Esophagus mucosa (tissue), 1 donor: ENCODE measurements at regions not wholly inside any gene's neighbourhood (a gene's known extent, or its start where the extent isn't known, plus 50 kb on each side); places are given as distances from the start of the nearest gene placed in this dataset.
"Not testable (repeated sequence)": the region's sequence is repeated elsewhere in the genome, so short reads cannot be mapped to it uniquely, and the experiment has no call there.

Experiments
- ATAC-seq: fragments of 200-7000 bp; cut with Tn5 transposase; one replicate; pipeline ENCODE4 v1.9.1; 2020
- donor health status: DM: yes; HTN: yes; CAD: no.

DNA sequence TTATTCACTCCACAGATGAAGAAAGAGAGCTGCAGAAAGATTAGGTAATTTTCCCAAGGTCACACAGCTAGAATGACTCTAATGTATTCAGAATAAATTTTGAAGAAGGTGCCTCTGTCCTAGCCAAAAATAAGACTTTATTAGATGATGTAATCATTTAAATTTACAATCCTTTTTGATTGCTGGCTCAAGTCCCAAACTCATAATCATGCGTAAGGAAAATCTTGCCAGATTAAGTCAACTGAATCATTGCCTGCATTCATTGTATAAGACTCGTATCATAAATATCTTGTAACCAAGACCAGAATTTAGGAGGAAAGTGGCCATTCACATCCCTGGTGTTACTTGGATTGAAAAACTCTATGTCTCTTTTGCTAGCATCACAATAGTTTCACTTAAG is 53.1 kb upstream of the STK39 start:
- no peak for ATAC-seq

DNA sequence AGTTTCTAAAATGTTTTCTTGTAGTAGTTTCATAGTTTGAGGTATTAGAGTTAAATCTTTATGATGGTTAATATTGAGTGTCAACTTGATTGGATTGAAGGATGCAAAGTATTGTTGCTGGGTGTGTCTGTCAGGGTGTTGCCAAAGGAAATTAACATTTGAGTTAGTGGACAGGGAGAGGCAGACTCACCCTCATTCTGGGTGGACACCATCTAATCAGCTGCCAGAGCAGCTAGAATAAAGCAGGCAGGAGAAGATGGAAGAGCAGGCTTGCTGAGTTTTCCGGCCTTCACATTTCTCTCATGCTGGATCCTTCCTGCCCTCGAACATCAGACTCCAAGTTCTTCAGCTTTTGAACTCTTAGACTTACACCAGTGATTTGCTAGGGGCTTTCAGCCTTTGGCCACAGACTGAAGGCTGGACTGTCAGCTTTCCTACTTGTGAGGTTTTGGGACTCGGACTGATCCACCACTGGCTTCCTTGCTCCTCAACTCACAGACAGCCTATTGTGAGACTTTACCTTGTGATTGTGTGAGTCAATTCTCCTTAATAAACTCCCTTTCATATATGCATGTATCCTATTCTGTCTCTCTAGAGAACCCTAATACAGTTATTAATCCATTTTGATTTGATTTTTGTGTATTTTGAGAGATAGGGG is 56.8 kb upstream of the STK39 start:
- ATAC-seq, result no peak

DNA sequence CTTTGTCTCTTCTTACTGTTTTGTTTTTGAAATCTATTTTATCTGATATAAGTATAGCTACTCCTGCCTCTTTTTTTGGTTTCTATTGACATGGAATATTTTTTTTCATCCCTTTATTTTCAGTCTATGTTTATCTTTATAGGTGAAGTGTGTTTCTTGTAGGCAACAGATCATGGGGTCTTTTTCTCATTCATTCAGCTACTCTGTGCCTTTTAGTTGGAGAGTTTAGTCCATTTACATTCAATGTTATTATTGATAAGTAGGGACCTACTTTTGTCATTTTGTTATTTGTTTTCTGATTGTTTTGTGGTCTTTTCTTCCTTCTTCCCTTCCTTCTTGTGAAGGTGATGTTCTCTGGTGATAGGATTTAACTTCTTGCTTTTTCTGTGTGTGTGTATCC is 60.0 kb upstream of the STK39 start:
- no peak for ATAC-seq

DNA sequence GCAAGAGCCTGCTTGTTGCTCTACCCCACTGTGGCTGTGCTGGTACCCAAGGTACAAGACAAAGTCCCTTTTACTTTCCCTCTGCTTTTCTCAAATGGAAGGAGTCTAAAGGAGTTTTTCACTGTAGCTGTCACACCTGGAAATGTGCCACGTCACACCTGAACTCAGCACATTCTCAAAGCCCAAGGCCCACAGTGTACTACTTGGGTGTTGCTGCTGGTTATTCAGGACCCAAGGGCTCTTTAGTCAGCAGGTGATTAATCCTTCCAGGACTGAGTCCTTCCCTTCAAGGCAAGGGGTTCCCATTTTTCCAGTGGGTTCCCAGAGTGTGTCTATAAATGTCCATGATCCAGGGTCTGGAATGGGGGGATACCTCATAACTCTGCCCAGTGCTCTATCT is 63.2 kb upstream of the STK39 start:
- ATAC-seq, result peak; percentile 73

DNA sequence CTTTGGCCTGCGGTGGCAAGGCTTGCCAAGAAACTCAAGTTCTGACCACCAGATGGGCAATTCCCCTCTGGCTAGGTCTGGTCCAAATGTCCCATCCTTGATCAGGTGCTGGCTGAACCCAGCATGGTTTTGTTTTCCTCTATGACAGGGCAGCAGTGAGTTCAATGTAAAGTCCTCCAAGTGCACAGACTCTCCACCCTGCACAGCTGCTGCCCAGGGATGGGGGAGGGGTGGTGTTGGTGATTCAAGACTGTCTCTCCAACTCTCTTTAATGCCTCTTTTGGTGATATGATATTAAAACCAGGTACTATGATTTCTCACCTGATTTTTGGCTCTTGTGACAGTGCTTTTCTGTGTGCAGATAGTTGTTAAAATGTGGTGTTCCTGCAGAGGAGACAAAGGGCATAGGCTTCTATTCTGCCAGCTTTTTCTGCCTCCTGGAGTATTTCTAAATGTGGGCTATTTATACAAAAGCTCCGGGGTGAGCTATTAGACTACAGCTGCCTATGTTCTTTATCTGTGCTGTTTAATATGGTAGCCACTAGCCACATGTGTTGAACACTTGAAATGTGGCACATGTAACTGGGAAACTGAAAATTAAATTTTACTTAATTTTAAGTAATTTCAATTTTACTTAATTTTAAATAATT is 64.0 kb upstream of the STK39 start:
- ATAC-seq, result peak; percentile 28

DNA sequence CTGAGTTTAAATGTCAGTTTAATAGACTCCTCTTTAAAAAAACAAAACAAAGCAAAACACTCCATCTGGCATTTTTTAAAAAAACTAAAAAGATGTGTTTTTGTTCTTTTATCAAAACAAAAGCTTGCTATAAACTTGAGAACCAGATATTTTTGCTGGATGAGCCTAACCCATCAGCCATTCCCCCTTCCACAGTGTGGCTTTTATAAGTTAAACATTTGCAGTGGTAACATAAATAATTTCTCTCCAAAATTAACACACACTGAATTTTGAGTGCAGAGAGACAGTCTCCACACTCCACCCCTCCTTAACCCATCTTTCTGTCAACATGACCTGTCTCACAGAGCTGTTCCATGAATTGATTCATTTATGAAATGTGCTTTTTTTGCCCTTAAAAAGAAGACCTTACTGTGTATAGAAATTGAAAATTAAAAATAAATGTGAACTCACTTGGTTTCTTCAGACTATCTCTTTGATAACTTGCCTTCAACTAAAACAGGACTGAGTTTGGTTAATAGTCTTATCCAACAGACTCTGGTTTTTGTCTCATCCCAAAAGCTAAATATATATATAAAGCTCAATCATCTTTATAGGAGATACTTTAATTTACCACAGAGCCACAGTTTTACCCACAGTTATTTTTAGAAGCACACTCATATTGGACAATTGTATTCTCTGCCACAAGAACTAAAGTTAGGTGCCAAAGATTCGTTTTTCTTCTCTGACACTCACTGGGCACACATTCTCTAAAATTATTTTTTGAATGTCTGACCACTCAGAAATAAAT is 64.8 kb upstream of the STK39 start:
- no peak for ATAC-seq

DNA sequence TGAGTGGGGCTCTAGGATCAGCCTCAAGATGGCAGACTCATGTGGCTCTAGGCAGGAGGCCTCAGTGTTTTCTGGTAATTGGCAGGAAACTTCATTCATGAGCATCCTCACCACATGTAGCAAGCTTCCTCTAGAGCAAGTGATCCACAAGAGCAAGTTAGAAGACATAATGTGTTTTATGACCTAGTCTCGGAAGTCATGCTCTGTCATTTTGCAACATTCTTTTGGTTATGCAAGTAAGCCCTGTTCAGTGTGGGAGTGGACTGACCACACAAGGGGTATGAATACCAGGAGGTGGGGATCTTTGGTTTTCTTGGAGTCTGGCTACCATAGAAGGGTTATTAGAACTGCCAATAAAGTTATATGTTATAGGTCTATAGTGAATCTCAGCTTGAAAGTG is 66.8 kb upstream of the STK39 start:
- no peak for ATAC-seq

DNA sequence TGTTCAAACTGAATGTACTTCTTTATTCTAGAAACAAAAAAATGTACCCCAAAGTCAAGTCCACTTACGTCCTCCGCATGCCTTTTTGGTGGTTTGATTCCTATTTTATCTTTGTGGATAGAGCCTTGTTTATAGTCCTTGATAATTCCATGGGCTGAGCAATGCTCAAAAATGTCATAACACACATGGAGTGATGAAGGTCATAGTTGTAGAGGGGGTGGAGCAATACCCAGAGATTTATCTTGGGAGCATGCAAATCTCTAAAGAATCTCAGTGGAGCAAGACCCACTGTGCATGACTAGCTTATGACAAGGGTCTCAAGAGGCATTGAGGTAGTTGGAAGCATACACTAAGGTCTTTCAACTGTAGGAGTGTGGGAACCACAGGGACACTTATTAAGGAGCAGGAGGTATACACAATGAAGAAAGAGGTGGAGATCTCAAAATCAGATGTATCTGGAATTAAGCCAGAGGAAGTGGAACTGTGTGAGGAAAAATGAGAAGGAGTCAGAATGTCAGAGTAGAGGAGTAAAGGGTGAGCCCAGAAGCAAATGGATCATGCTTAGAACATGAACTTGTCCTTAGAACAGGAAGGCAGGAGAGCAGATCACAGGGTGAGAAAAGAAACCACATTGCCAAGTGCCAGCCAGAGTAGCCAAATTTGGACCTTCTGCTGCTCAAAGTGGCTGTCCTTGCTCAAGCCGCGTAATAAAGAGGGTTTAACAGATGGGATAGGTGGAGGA is 68.1 kb upstream of the STK39 start:
- ATAC-seq, result no peak

DNA sequence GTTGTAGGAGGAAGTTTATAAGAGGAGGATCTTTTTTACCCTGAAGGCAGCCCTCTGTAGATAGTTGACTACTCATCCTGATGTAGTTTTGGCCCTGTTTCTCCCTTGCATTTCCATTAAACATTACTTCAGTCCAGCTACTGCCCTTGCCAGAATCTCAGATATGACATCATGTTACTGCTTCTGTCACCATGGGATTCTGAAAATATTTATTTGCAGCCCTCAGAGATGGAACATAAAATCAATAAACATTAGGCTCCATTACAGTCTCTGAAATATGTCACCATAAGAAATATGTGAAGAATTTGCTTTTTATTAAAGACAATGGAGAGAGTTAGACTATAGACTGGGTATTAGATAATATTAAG is 68.7 kb upstream of the STK39 start:
- no peak for ATAC-seq

DNA sequence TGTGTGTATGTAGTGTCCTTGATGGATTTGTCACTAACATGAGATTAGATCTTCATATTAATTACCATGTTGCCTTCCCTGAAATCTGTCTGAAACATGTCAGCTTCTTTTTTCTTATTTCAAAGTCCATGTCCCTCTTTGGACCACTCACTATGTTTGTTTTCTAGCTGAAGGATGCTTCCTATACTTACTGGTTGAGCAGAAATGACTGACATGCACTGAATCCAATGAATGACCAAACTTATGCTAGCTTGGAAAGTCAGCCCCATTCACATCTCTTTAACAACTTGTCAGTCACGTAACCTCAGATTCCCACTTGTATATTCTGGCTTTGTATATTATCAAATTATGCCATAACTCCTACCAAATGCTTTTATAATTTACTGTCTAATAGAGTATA is 69.9 kb upstream of the STK39 start:
- no peak for ATAC-seq

DNA sequence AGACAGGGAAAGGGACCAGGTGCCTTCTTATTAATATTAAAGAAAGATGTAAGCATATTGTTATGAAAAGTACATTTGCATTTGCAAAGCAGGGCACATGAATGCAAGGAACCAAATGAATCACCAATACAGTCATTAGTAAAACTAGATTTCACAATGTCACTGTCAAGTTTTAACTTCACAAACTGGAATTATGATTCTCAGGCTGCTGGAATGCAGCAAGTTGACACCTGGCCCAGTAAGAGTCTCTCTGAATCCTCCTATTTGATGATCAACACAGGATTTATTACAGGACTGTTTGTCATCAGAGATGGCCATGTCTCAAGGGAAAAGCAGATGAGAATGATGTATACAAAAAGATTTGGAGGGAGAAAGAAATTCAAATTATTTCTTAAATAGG is 72.9 kb upstream of the STK39 start:
- peak; percentile 95 for ATAC-seq

DNA sequence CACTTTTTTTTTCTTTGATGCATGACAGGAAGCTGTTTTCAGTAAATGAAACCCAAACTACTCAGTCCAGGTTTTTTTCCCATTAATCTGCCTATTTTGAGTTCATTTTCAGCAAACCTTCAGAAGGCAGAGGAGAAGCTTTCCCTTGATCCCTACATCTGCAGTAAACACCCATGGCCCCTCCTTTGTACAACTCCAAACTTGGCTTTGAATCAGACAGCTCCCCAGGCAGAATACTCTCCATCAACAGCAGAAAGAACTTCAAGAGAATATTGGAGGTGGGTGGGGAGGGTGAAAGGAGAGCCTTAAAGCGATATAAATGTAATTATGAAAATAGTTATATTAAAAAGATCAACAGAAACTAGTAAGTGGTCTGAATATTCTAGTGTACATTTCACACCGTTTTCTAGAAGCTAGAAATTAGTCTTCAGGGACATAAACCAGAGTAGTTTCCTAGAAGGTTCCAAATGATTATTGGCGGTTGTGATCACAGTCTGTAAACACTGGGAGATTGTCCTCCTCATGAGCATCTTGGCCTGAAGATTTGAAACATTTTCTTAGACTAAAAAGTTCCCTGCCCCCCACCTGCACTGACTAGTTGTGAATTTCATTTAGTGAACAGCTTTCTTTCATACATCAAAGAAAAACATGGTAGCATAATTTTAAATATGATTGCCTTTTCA is 75.1 kb upstream of the STK39 start:
- no peak for ATAC-seq

DNA sequence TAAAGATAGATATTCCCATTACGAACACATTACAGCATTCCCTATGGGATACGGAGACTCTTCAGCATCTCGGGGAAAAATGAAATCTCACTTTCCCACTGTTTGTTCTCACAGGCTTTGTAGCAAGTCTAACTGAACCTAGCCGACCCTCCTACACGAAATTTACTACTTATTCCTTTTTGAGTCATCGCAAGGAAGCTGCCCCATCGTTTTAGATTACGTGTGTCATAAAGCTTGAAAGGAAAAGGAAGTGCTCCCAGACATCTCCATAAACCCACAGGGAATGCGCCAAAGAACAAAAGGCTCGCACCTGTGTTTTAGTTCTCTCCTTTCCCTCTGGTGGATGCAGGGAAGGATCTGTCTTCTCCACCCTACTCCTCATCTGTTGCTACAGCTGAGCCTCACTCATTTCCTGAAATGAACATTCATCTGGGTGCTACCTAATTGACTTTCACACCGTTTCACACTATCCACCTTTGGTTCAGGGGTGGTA is 76.2 kb upstream of the STK39 start:
- no peak for ATAC-seq

DNA sequence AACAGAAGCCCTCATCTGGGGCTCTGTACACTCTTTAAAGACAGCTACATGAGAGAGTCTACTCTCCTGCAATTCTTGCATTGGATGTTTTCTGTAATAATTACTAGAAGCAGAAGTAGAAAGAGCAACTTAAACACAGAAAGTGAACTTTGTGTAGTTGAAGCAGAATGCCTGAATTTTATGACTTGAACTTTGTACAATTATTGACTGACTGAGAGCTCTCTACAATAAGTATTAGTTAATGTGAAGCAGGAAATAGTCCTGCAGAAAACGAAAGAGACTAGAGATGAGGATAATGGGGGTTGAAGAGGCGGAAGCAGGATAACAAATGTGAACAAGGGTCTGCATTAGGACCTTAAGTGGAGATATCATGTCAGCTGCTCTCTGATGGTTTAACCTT is 79.2 kb upstream of the STK39 start:
- no peak for ATAC-seq

DNA sequence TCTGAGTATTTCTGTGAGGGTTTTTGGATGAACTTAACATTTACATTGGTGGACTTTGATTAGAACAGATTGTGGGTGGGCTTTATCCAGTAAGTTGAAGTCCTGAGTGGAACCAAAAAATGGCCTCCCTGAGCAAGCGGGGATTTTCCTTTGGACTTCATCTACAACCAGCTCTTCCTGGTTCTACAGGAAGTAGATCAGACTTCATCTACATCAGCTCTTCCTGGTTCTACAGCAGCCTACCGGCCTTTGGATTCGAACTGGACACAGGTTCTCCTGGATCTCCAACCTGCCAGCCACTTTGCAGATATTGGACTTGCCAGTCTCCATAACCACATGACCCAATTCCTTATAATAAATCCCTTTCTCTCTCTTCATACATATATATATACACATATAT is 79.9 kb upstream of the STK39 start:
- ATAC-seq, result no peak

DNA sequence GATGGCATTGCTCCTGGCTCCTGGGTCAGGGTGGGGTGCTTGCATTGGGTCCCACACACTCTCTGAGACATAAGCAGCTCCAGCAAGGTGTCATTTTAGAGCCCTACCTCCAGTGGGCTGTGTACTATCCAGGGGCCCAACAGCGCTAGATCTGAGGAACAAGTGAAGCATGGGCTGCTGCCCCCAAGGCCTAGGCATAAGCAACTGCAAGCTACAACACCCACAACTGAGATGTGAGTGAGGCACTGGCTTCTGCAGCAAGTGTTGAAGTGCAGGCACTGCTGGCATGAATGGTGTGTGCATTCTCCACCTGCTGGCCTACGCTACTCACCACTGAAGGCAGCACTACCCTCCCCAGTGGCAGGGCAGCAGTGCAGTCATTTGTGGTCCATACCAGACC is 81.0 kb upstream of the STK39 start:
- no peak for ATAC-seq

DNA sequence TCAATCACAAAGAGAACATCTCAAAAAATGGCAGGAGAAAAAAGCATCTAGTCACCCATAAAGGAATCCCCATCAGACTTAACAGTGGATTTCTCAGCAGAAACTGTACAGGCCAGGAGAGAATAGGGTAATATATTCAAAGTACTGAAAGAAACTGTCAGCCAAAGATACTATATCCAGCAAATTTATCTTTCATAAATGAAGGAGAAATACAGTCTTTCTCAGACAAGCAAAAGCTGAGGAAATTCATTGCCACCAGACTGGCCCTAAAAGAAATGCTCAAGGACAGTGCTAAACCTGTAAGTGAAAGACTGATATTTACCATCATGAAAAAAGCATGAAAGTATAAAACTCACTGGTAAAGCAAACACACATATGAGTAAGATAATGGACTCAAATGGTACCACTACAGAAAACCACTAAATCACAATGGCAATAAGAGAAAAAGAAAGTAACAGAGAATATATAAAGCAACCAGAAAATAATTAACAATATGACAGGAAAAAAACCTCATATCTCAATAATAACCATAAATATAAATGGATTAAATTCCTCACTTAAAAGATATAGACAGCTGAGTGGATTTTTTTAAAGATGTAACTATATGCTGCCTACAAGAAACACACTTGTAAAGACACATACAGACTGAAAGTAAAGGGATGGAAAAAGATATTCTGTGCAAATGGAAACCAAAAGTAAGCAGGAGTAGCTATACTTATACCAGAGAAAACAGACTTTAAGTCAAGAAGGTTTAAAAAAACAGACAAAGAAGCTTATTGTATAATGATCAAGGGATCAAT is 83.4 kb upstream of the STK39 start:
- no peak for ATAC-seq

DNA sequence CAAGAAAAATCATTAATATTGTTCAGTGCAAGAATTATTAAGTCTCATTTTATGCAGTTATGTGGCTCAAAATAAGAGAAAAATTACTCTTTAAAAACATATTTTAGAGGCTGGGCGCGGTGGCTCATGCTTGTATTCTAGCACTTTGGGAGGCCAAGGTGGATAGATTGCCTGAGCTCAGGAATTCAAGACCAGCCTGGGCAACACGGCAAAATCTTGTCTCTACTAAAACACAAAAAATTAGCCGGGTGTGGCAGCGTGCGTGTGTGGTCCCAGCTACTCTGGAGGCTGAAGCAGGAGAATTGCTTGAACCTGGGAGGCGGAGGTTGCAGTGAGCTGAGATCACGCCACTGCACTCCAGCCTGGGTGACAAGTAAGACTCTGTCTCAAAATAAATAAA is 87.9 kb upstream of the STK39 start:
- ATAC-seq, result not testable (repeated sequence)

DNA sequence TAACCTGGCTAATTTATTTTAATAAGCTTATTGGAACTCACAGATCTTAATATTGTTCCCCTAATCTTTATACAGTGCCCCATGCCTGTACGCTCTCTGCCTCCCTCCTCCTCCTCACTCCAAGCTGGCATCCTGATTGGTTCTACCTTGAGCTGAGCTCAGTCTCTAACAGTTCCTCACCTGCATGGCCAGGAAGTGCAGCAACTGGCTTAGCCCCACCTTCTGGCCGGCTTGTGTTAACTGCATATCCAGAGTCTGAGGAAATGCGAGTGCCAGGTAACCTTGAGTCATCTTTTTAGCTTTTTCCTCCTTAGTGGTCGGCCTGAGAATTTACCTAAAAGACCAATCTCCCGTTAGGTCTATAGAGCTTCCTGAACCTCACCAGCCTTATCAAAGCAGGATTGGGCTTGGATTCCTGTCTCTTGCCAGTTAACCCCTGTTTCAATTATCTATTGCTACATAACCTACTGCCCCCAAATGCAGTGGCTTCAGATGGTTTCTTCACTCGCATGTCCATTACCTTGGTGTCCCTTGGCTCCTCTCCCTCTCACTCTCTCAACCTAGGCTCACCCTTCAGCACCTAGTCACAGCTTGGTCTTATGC is 89.5 kb upstream of the STK39 start:
- ATAC-seq, result peak; percentile 94

DNA sequence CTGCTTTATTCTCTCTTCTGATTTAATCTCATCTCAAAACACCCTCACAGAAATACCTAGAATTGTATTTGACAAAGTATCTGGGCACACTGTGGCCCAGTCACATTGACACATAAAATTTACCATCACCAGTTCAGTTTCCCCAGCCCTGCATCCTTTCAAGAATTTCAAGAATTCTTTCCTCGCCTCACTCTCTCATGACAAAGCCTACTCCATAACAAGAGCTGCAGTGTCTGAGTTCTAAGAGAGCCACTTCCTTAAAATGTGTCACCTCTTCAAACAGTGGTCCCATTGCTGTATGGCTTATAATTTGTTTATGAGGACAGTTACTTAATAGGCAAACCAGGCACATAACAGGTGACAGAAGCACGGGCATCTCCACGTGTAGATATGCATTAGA is 90.9 kb upstream of the STK39 start:
- no peak for ATAC-seq

DNA sequence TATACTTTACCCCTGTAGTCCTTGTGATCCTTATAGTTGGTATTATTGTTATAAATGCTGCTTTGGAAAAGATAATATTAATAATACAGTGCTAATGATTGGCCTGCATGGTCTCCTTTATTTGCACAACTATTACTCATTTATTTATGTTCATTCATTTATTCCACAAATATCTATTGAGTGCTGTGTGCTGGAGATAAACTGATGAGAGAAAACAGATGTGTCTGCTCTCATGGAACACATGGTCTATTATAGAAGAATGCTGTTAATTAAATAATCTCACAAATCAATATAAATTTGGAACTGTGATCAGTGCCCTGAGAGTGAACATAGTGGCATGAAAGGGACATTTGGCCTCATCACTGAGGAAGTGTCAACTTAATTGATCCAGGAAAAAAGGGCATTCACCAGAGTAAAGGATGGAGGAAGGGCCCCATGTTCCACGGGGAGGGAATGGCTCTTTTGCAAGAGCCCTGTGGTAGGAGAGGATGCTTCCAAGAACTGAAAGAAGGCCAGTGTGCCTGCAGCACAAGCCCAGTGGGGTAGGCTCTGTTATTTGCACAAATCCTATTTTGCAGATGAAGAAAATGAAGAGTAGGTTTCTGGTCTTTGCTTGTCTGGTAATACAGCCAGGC is 91.5 kb upstream of the STK39 start:
- no peak for ATAC-seq
